SK-N-SH treated with all-trans-retinoic acid at 6 μM for 48 hours (cell line): ENCODE measurements at regions not wholly inside any gene's neighbourhood (a gene's known extent, or its start where the extent isn't known, plus 50 kb on each side); places are given as distances from the start of the nearest gene placed in this dataset.

Experiments used
- ATAC-seq: fragments of 200-7000 bp; cut with Tn5 transposase; 3 replicates; pipeline ENCODE4 v1.9.1; 2020; ENCODE audit warnings: mild to moderate bottlenecking, moderate library complexity
- ARNTL ChIP-seq: fragments of 450-650 bp; formaldehyde crosslinking; IDR thresholded peaks from 2 replicates; pipeline ENCODE4 v1.5.0; 2020; ENCODE audit warnings: low read depth, mild to moderate bottlenecking, moderate library complexity, borderline replicate concordance
- BACH2 ChIP-seq: fragments of 250-450 bp; sonication (Bioruptor Pico); IDR thresholded peaks from 2 replicates; pipeline ENCODE4 v1.9.0; 2021; ENCODE audit warnings: mild to moderate bottlenecking, borderline replicate concordance
- CREB5 ChIP-seq: fragments of 250-450 bp; sonication (Bioruptor Pico); IDR thresholded peaks from 2 replicates; pipeline ENCODE4 v1.5.1; 2020; ENCODE audit warnings: low read depth, mild to moderate bottlenecking, moderate library complexity
- CSRNP3 ChIP-seq: fragments of 250-450 bp; sonication (Bioruptor Pico); IDR thresholded peaks from 2 replicates; pipeline ENCODE4 v1.5.1; 2021; ENCODE audit warnings: mild to moderate bottlenecking, moderate library complexity
- ESRRG ChIP-seq: fragments of 250-450 bp; sonication (Bioruptor Pico); IDR thresholded peaks from 2 replicates; pipeline ENCODE4 v1.6.1; 2021; ENCODE audit warnings: mild to moderate bottlenecking
- GLIS3 ChIP-seq: fragments of 250-450 bp; sonication (Bioruptor Pico); IDR thresholded peaks from 2 replicates; pipeline ENCODE4 v1.5.0; 2020; ENCODE audit warnings: mild to moderate bottlenecking, moderate library complexity
- ISL1 ChIP-seq: fragments of 250-450 bp; sonication (Bioruptor Pico); IDR thresholded peaks from 2 replicates; pipeline ENCODE4 v2.1.2; 2022; ENCODE audit warnings: mild to moderate bottlenecking, moderate library complexity
- OSR1 ChIP-seq: fragments of 250-450 bp; sonication (Bioruptor Pico); IDR thresholded peaks from 2 replicates; pipeline ENCODE4 v1.8.0; 2022; ENCODE audit warnings: moderate library complexity, mild to moderate bottlenecking, inconsistent platforms
- PATZ1 ChIP-seq: fragments of 250-450 bp; sonication (Bioruptor Pico); IDR thresholded peaks from 2 replicates; pipeline ENCODE4 v1.8.0; 2020; ENCODE audit warnings: mild to moderate bottlenecking, moderate library complexity, borderline replicate concordance
- POU6F1 ChIP-seq: fragments of 250-450 bp; sonication (Bioruptor Pico); IDR thresholded peaks from 2 replicates; pipeline ENCODE4 v1.8.0; 2021; ENCODE audit warnings: low read depth, mild to moderate bottlenecking, moderate library complexity, borderline replicate concordance
- PPARA ChIP-seq: fragments of 250-450 bp; sonication (Bioruptor Pico); IDR thresholded peaks from 2 replicates; pipeline ENCODE4 v1.5.0; 2020; ENCODE audit warnings: mild to moderate bottlenecking, borderline replicate concordance
- RARB ChIP-seq: fragments of 250-450 bp; sonication (Bioruptor Pico); IDR thresholded peaks from 2 replicates; pipeline ENCODE4 v1.8.0; 2021; ENCODE audit warnings: mild to moderate bottlenecking, moderate library complexity
- SNAI2 ChIP-seq: fragments of 250-450 bp; sonication (Bioruptor Pico); IDR thresholded peaks from 2 replicates; pipeline ENCODE4 v1.5.0; 2020; ENCODE audit warnings: mild to moderate bottlenecking, moderate library complexity
- TCF4 ChIP-seq: fragments of 250-450 bp; sonication (Bioruptor Pico); IDR thresholded peaks from 2 replicates; pipeline ENCODE4 v1.8.0; 2021; ENCODE audit warnings: mild to moderate bottlenecking, moderate library complexity, borderline replicate concordance
- TOX ChIP-seq: fragments of 250-450 bp; sonication (Bioruptor Pico); IDR thresholded peaks from 2 replicates; pipeline ENCODE4 v1.8.0; 2021; ENCODE audit warnings: mild to moderate bottlenecking, moderate library complexity, borderline replicate concordance
- TSHZ2 ChIP-seq: fragments of 250-450 bp; sonication (Bioruptor Pico); IDR thresholded peaks from 2 replicates; pipeline ENCODE4 v1.5.0; 2020; ENCODE audit warnings: mild to moderate bottlenecking, moderate library complexity
- ZC3H10 ChIP-seq: fragments of 250-450 bp; sonication (Bioruptor Pico); IDR thresholded peaks from 2 replicates; pipeline ENCODE4 v1.5.1; 2021; ENCODE audit warnings: mild to moderate bottlenecking, moderate library complexity
- ZFP3 ChIP-seq: fragments of 250-450 bp; sonication (Bioruptor Pico); IDR thresholded peaks from 2 replicates; pipeline ENCODE4 v1.5.0; 2020; ENCODE audit warnings: mild to moderate bottlenecking, moderate library complexity
- ZFP30 ChIP-seq: fragments of 450-650 bp; formaldehyde crosslinking; IDR thresholded peaks from 2 replicates; pipeline ENCODE4 v1.5.0; 2022; ENCODE audit warnings: mild to moderate bottlenecking, moderate library complexity
- ZNF565 ChIP-seq: fragments of 450-650 bp; formaldehyde crosslinking; conservative IDR thresholded peaks from 2 replicates; pipeline ENCODE4 v1.5.0; 2020; ENCODE audit warnings: low read depth, mild to moderate bottlenecking, moderate library complexity
- ZNF70 ChIP-seq: fragments of 450-650 bp; formaldehyde crosslinking; IDR thresholded peaks from 2 replicates; pipeline ENCODE4 v1.5.0; 2020; ENCODE audit warnings: mild to moderate bottlenecking, moderate library complexity
- ZNF8 ChIP-seq: fragments of 450-650 bp; formaldehyde crosslinking; IDR thresholded peaks from 2 replicates; pipeline ENCODE4 v1.5.0; 2020; ENCODE audit warnings: mild to moderate bottlenecking, moderate library complexity

- TF ChIP-seq BACH2 (no peak), POU6F1 (no peak), ISL1 (no peak), CREB5 (CRISPR knock-in tag) (no peak), ESRRG (CRISPR knock-in tag) (no peak), ZC3H10 (CRISPR knock-in tag) (no peak), ZNF8 (CRISPR knock-in tag) (no peak), TCF4 (no peak), ZFP3 (CRISPR knock-in tag) (no peak), ARNTL (CRISPR knock-in tag) (no peak), RARB (CRISPR knock-in tag) (no peak), TOX (no peak), ZNF565 (CRISPR knock-in tag) (no peak), SNAI2 (no peak), GLIS3 (CRISPR knock-in tag) (no peak), ZFP30 (CRISPR knock-in tag) (no peak), CSRNP3 (no peak)
- TF ChIP-seq, all 23 proteins: peak for 0
- ATAC-seq, result no peak
Measured at GRCh38 chr3:124207077-124207476, 215.2 kb upstream of the ROPN1 start.

GRCh38 chr3:124207873-124208485 is 216.1 kb upstream of the ROPN1 start:
- no peak for TF ChIP-seq ZNF8 (CRISPR knock-in tag)
- TF ChIP-seq SNAI2, result no peak
- TF ChIP-seq TOX, result no peak
- TF ChIP-seq PPARA (CRISPR knock-in tag), result no peak
- no peak for TF ChIP-seq ESRRG (CRISPR knock-in tag)
- TF ChIP-seq ZNF70 (CRISPR knock-in tag), result no peak
- TF ChIP-seq, all 23 proteins: peak for 0
- no peak for ATAC-seq

DNA sequence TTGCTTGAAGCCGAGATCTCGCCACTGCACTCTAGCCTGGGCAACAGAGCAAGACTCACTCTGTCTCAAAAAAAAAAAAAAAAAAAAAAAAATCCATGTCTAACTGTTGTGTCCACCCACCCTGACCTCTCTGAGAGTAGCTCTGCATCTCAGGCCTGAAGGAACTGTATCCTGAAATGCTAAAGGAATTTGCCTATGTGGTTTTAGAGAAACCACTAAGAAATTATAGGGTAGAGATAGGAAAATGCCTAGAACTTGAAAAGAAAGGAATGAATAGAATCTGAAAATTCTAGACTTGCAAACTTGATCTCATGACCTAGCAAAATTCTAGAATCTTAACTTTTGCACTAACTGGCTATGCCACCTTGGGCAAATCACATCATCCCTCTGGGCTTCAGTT is 217.5 kb upstream of the ROPN1 start:
- TF ChIP-seq PPARA (CRISPR knock-in tag), result no peak
- TF ChIP-seq ESRRG (CRISPR knock-in tag), result no peak
- no peak for TF ChIP-seq GLIS3 (CRISPR knock-in tag)
- TF ChIP-seq TCF4, result no peak
- no peak for TF ChIP-seq ZNF8 (CRISPR knock-in tag)
- no peak for TF ChIP-seq TSHZ2 (CRISPR knock-in tag)
- TF ChIP-seq OSR1 (CRISPR knock-in tag), result no peak
- TF ChIP-seq PATZ1 (CRISPR knock-in tag), result no peak
- TF ChIP-seq ZNF565 (CRISPR knock-in tag), result no peak
- no peak for TF ChIP-seq ZFP30 (CRISPR knock-in tag)
- TF ChIP-seq BACH2, result no peak
- no peak for TF ChIP-seq SNAI2
- no peak for TF ChIP-seq RARB (CRISPR knock-in tag)
- TF ChIP-seq POU6F1, result no peak
- TF ChIP-seq TOX, result no peak
- TF ChIP-seq ISL1, result no peak
- no peak for TF ChIP-seq CSRNP3
- TF ChIP-seq ARNTL (CRISPR knock-in tag), result no peak
- no peak for TF ChIP-seq ZFP3 (CRISPR knock-in tag)
- 0 out of 3 replicates have a peak, but pooled peaks have one; percentile 24 for ATAC-seq
